ENCODE measurements at regions not wholly inside any gene's neighbourhood (a gene's known extent, or its start where the extent isn't known, plus 50 kb on each side); places are given as distances from the start of the nearest gene placed in this dataset.
"Not testable (repeated sequence)": the region's sequence is repeated elsewhere in the genome, so short reads cannot be mapped to it uniquely, and the experiment has no call there.

DNA sequence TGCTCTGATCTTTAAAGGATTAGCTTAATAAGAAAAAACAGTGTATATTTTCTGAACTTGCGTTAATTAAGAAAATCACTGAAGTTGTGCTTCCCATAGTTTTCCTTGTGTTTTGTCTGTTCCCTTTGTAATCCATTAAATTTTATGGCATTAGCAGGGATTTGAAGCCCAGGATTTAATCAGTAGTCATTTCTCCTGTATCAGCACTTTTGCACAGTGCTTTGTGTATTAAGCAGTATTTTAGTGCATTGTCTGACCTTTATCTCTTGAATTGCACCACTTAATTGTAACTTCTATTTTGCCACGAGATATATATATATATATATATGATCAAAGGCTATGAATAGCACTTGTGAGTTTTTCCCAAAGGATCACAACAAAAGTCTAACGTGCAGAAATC lies 133.7 kb downstream of the S1PR1 start:
- no peak for DNase-seq (ENCODE audit: low spot score)

DNA sequence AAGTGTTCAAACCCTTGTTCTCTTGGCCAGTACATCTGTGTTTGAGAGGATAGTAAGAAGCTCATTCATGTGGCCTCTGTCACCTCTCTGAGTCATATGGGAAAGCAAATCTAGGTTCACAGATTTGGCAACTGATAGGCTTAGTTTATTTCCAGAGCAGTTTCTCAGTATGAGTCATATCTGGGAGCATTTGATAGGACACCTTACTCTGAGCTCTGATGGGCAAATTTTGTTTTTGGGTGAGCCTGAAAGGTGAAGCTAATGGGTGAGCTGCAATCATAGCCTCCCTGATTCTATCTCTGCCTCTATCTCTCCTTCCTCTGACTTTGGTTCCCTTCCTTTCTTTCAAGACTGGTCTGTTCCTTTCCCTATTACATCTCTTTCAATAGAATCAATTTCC lies 134.4 kb downstream of the S1PR1 start:
- DNase-seq (ENCODE audit: low spot score) = peak; percentile 80

- no peak for DNase-seq (ENCODE audit: low spot score)
Measured at GRCh38 chr1:101373570-101373969, 136.8 kb downstream of the S1PR1 start.

DNA sequence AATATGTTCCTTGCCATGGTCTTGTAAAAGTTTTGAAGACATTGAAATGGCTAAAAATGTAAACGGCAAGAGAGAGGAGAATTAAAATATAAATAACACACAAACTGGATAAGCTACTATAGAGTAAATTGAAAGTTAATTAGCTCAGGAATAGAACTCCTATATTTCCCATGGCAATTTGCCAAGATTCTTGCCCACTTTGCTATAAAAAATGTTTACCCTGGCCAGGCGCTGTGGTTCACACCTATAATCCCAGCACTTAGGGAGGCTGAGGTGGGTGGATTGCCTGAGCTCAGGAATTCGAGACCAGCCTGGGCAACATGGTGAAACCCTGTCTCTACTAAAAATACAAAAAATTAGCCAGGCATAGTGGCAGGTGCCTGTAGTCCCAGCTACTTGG lies 138.6 kb downstream of the S1PR1 start:
- not testable (repeated sequence) for DNase-seq (ENCODE audit: low spot score)

- no peak for DNase-seq (ENCODE audit: low spot score)
Measured at GRCh38 chr1:101376121-101377083, 139.6 kb downstream of the S1PR1 start.

DNA sequence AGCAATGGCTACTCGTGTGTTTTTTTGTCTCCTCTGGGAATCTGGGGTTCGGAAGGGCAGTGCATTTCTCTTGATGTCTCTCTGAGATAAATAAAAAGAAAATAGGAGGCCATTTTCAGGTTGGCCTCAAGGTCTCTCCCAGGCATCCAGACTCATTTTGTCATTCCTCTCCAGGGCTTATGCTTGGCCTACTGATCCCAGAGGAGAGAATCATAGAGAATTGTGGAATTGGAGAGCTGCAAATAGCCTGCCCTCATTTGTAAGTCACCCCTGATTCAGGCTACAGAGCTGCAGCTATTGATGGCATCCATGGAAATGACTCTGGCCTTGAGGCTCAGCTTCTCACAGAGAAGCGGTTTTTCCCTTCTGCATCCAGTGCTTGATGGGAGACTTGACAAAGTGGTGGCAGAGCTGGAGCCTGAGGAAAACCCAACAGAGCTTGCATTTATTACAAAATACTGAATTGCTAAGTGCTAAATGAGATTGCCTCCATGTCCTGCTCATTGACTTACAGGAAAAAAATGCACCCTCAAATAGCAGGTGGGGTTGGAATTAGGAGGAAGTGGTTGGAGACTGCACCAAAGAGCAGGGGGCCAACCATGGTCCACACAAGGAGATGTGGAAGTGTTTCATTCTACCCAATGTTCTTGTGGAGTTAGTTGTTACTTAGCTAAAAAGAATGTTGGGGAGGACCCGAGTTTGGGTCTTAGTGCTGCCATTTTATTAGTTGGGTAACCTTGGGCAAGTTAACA lies 140.4 kb downstream of the S1PR1 start:
- no peak for DNase-seq (ENCODE audit: low spot score)

- DNase-seq (ENCODE audit: low spot score) = no peak
Measured at GRCh38 chr1:101379037-101379436, 142.2 kb downstream of the S1PR1 start.

DNA sequence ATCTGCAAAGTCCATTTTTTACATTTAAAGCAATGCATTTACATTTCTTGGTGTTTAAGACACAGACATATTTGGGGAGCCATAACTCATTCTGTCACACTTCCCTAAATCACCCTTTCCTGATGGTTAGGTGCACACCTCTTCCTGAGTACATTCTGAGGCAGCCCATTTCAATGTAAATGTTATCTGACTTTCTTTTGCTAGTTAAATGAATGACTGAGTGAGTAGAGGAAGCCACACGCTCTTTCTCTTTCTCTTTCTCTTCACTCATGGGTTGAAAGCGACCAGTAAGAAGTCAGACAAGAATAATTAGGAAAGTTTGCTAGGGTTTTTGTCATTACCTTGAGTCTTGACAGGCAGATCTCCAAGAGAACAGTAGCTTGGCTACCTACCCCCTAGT lies 143.1 kb downstream of the S1PR1 start:
- DNase-seq (ENCODE audit: low spot score) = no peak

DNA sequence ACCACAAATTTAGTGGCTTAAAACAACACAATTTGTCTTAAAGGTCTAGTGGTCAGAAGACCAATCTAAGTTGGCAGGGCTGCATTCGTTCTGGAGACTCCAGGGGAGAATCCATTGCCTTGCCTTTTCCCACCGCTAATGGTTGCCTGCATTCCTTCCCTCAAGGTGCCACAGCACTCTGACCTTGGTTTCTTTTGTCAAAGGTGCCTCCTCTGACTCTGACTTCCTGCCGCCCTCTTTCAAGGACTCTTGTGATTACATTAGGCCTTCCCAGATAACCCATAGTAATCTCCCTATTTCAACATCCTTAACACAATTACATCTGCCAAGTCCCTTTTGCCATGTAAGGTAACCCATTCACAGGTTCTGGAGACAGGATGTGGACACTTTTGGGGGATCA lies 145.3 kb downstream of the S1PR1 start:
- DNase-seq (ENCODE audit: low spot score) = no peak

- DNase-seq (ENCODE audit: low spot score) = peak; percentile 9
Measured at GRCh38 chr1:101388904-101389546, 152.2 kb downstream of the S1PR1 start.

DNA sequence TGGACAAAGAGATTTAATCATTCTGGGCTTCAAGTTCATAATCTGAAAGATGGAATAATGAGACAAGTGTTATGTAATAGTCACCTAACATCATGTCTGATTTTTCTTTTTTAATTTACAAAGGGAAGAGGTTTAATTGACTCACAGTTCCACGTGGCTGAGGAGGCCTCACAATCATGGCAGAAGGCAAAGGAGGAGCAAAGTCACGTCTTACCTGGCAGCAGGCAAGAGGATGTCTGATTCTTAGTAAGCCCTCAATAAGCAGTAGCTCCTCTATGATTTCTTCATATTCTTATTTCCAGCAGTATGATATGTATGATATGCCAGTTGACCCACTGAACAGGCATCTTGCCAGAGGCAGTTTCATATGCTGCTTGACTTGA lies 152.7 kb downstream of the S1PR1 start:
- DNase-seq (ENCODE audit: low spot score) = no peak

GRCh38 chr1:101392552-101392951 lies 155.7 kb downstream of the S1PR1 start:
- no peak for DNase-seq (ENCODE audit: low spot score)

- no peak for DNase-seq (ENCODE audit: low spot score)
Measured at GRCh38 chr1:101394041-101394440, 157.2 kb downstream of the S1PR1 start.

DNA sequence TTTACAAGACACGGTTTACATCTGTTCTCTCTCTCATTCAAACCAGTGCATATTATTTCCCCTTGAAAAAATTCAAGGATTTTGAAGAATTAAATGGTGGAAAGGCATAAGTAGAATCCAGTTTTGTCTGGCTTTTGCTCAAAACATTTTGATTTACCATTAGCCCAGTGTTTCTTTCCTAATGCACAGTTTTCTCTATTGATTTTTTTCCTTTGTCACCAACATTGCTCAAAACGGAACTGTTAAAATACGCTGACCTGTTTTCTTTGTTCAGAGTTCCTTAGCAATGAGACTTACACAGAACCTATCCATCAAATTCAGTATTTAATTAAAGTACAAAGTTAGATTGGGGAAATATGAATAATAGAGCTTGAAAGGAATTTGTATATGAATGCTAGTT lies 162.4 kb downstream of the S1PR1 start:
- DNase-seq (ENCODE audit: low spot score) = no peak

DNA sequence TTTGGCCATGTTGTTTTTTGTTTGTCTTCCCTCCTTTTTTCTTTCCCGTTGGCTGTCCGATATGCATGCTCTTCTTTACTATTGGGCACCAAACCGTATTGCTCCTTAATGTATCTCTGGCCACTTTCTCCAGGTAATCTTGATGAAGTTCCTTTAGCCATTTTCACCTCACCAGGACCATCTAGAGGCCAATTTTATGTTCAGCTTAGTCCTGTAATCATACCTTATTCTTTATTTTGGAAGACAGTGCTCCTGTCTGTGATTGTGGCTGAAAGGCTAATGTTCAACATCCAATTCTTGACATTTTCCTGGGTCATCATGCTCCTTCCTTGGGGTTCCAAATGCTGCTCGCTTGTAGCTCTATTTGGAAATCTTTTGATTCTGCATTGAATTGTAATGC lies 169.5 kb downstream of the S1PR1 start:
- DNase-seq (ENCODE audit: low spot score) = no peak

- DNase-seq (ENCODE audit: low spot score) = no peak
Measured at GRCh38 chr1:101406681-101407080, 169.9 kb downstream of the S1PR1 start.

DNA sequence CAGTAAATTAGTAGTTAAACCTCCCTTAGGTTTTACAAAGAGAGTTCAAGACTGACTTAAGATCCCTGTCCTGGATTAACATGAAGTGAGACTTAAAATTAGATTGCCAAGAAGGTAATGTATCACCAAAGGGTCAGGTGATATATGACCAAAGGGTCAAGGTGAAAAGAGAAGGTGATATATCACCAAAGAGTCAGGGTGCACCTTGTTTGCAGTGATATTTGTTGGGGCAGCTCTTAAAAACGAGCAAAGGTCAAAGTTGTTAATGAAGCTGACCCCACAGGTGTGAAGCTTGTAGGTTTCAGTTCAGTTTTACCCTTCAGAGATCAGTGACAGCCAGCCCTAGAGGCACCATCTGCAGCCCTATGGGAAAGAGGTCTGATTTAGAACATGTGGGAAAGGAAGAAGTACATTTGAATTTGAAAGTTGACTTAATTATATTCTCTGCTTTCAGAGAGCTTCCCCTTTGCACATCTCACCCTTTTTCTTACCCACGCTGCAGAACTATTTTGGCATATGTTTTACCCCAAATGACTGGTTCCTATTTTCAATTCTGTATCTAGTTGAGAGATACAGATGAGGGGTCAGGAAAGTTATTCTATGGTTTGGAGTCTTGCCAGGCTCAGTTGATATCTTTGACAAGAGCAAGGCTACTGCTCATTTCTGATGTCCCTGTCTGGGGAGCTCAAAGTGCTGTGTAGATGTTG lies 170.8 kb downstream of the S1PR1 start:
- DNase-seq (ENCODE audit: low spot score) = no peak

GRCh38 chr1:101408212-101409042 lies 171.6 kb downstream of the S1PR1 start:
- DNase-seq (ENCODE audit: low spot score) = no peak

DNA sequence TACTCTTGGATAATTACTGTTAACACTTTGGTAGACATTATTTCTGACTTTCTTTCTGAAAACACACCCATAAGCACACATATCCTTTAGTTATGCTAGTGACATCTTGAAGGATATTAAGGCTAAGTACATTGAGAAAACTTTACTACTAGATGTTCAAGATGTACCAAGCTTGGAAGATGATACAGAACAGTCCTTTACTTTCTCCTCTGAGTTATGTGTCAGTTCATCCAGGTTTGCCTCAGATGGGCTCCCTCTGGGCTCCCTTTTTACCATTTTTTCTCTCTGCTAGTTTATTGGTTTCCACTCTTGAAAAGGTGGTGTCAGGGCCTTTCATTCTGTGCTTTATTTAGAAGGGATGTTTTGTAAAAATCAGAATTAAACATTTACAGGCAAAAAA lies 172.3 kb downstream of the S1PR1 start:
- DNase-seq (ENCODE audit: low spot score) = no peak

- no peak for DNase-seq (ENCODE audit: low spot score)
Measured at GRCh38 chr1:101410048-101410878, 173.4 kb downstream of the S1PR1 start.

All from SW480 (cell line).